Tibial nerve (tissue), 4 donors: ENCODE measurements at regions not wholly inside any gene's neighbourhood (a gene's known extent, or its start where the extent isn't known, plus 50 kb on each side); places are given as distances from the start of the nearest gene placed in this dataset.

ENCODE experiments used
- DNase-seq, 2 donors: peaks; one replicate each; pipeline ENCODE4 v3.0.0-alpha.2; 2019; ENCODE audit warnings: low spot score in 2 of 2
- H3K27ac ChIP-seq, 4 donors: fragments of 200-600 bp; sonication (generic) in 3 of 4; one replicate each; pipeline ENCODE4 v1.5.1; 2017 to 2019; ENCODE audit warnings: mild to moderate bottlenecking in 1 of 4
- H3K27me3 ChIP-seq, 2 donors: fragments of 200-600 bp; sonication (generic) in 1 of 2; one replicate each; pipeline versions ENCODE4 v1.5.1 to v1.6.0; 2017 to 2019
- H3K36me3 ChIP-seq, 3 donors: fragments of 200-600 bp; sonication (generic); one replicate each; pipeline ENCODE4 v1.5.1; 2018 to 2019
- H3K4me1 ChIP-seq, 4 donors: fragments of 200-600 bp; sonication (generic) in 3 of 4; one replicate each; pipeline ENCODE4 v1.5.1; 2017 to 2019
- H3K4me3 ChIP-seq, 4 donors: fragments of 200-600 bp; sonication (generic) in 3 of 4; one replicate each; pipeline ENCODE4 v1.5.1; 2017 to 2019; ENCODE audit warnings: mild to moderate bottlenecking in 1 of 4, moderate library complexity in 1 of 4
- H3K9me3 ChIP-seq, 4 donors: fragments of 200-600 bp; sonication (generic) in 3 of 4; one replicate each; pipeline ENCODE4 v1.5.1; 2017 to 2019
- EP300 ChIP-seq, 2 donors: sonication (generic); formaldehyde crosslinking; IDR thresholded peaks; one replicate each; pipeline ENCODE4 v1.6.1; 2017; ENCODE audit warnings: antibody characterized with exemption in 2 of 2, mild to moderate bottlenecking in 1 of 2
- POLR2A ChIP-seq, 2 donors: fragments of 450-650 bp; IDR thresholded peaks; one replicate each; pipeline ENCODE4 v1.6.1; 2017; ENCODE audit warnings: antibody characterized with exemption in 2 of 2, mild to moderate bottlenecking in 2 of 2, moderate library complexity in 2 of 2
- WGBS, 2 donors: methylation state at CpG; one replicate each; pipeline ENCODE4 v1.1.5; 2018; 5-methylcytosine and 5-hydroxymethylcytosine counted together
- TF ChIP-seq, protein P1 (sequence below), 5 experiments: fragments of 200-600 bp in 3 of 5; fragments of 450-650 bp in 2 of 5; sonication (generic) in 3 of 5; IDR thresholded peaks; one replicate each; pipeline ENCODE4 v1.5.1; 2016 to 2019; ENCODE audit warnings: antibody characterized with exemption in 5 of 5, mild to moderate bottlenecking in 3 of 5, moderate library complexity in 2 of 5

- TF ChIP-seq, protein P1, sequence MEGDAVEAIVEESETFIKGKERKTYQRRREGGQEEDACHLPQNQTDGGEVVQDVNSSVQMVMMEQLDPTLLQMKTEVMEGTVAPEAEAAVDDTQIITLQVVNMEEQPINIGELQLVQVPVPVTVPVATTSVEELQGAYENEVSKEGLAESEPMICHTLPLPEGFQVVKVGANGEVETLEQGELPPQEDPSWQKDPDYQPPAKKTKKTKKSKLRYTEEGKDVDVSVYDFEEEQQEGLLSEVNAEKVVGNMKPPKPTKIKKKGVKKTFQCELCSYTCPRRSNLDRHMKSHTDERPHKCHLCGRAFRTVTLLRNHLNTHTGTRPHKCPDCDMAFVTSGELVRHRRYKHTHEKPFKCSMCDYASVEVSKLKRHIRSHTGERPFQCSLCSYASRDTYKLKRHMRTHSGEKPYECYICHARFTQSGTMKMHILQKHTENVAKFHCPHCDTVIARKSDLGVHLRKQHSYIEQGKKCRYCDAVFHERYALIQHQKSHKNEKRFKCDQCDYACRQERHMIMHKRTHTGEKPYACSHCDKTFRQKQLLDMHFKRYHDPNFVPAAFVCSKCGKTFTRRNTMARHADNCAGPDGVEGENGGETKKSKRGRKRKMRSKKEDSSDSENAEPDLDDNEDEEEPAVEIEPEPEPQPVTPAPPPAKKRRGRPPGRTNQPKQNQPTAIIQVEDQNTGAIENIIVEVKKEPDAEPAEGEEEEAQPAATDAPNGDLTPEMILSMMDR (IDR thresholded peaks at IDR 0.05) = no peak
- no peak for TF ChIP-seq POLR2A (IDR thresholded peaks at IDR 0.05)
- no peak for TF ChIP-seq EP300 (IDR thresholded peaks at IDR 0.05)
- no peaks in the 10 kb centered on the region for H3K9me3 ChIP-seq
- DNase-seq = no peak
- H3K4me3 ChIP-seq = no peak overlapping the region
- WGBS, 2 donors = 64% methylated on average over 10 of the region's 10 CpGs
- no peak overlapping the region for H3K27ac ChIP-seq
- no peaks in the 10 kb centered on the region for H3K27me3 ChIP-seq
- H3K4me1 ChIP-seq = peaks cover 0 to 7% (median 3%) of the 10 kb centered on the region in 4 donors
- no peaks in the 10 kb centered on the region for H3K36me3 ChIP-seq
These were observed 232.8 kb downstream of the GALR1 start for GRCh38 chr18:77482190-77483085.

DNA sequence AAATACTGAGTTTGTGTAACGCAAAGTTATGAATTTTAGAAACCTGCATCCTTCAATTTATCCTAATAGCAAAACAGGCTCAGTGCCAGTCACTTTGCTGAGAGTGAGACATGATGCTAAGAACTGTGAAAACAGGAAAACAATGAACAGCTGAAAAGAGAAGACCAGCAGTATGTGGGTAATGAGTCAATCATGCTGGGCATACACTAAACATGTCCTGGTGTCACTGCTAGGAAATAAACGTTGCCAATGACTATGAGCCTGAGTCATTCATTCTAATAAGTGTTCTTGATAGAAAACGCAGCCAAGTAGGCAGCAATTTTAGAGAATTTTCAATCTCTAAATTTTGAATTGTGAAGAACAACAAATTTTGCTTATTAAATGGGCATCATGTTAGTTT is 237.3 kb downstream of the GALR1 start:
- Histone ChIP-seq H3K4me3 (no peak overlapping the region), H3K9me3 (no peaks in the 10 kb centered on the region), H3K4me1 (no peaks in the 10 kb centered on the region), H3K27me3 (no peaks in the 10 kb centered on the region), H3K27ac (no peak overlapping the region), H3K36me3 (no peaks in the 10 kb centered on the region)
- DNase-seq = no peak
- WGBS, 2 donors = 68 to 75% methylated on average over 3 of the region's 3 CpGs
- TF ChIP-seq EP300 (IDR thresholded peaks at IDR 0.05) (no peak), POLR2A (IDR thresholded peaks at IDR 0.05) (no peak)
- TF ChIP-seq, protein P1 (IDR thresholded peaks at IDR 0.05) = no peak

GRCh38 chr18:77487951-77488740 is 238.5 kb downstream of the GALR1 start:
- no peak overlapping the region for H3K4me3 ChIP-seq
- no peaks in the 10 kb centered on the region for H3K4me1 ChIP-seq
- DNase-seq = no peak
- TF ChIP-seq, protein P1 (IDR thresholded peaks at IDR 0.05) = no peak
- TF ChIP-seq POLR2A (IDR thresholded peaks at IDR 0.05) (no peak), EP300 (IDR thresholded peaks at IDR 0.05) (no peak)
- 71 to 78% methylated on average over 7 of the region's 7 CpGs for WGBS, 2 donors
- no peaks in the 10 kb centered on the region for H3K9me3 ChIP-seq
- H3K27ac ChIP-seq = no peak overlapping the region
- no peaks in the 10 kb centered on the region for H3K27me3 ChIP-seq
- H3K36me3 ChIP-seq = no peaks in the 10 kb centered on the region

GRCh38 chr18:77495079-77495478 is 245.4 kb downstream of the GALR1 start:
- Histone ChIP-seq H3K9me3 (no peaks in the 10 kb centered on the region), H3K4me3 (no peak overlapping the region), H3K4me1 (no peaks in the 10 kb centered on the region), H3K27me3 (no peaks in the 10 kb centered on the region), H3K36me3 (no peaks in the 10 kb centered on the region), H3K27ac (no peak overlapping the region)
- no peak for DNase-seq
- WGBS, 2 donors = 36 to 54% methylated on average over 5 of the region's 5 CpGs
- TF ChIP-seq, protein P1 (IDR thresholded peaks at IDR 0.05) = no peak
- TF ChIP-seq EP300 (IDR thresholded peaks at IDR 0.05) = no peak
- no peak for TF ChIP-seq POLR2A (IDR thresholded peaks at IDR 0.05)
